Esophagus squamous epithelium (tissue), 5 donors: ENCODE measurements at regions not wholly inside any gene's neighbourhood (a gene's known extent, or its start where the extent isn't known, plus 50 kb on each side); places are given as distances from the start of the nearest gene placed in this dataset.

ENCODE experiments used
- DNase-seq: peaks from one replicate; lab custom pipeline; 2025; lab: John Stamatoyannopoulos, UW
- H3K27ac ChIP-seq, 4 donors: fragments of 200-600 bp; sonication (generic); one replicate each; pipeline ENCODE4 v1.5.1; 2016 to 2019; ENCODE audit warnings: mild to moderate bottlenecking in 1 of 4
- H3K27me3 ChIP-seq, 4 donors: fragments of 200-600 bp; sonication (generic); 1 replicate in 3 of 4; 2 replicates in 1 of 4; pipeline versions ENCODE4 v1.5.1 to v1.6.0; 2017 to 2021; ENCODE audit warnings: antibody characterized with exemption in 1 of 4
- H3K36me3 ChIP-seq, 3 donors: fragments of 200-600 bp; sonication (generic); one replicate each; pipeline ENCODE4 v1.5.1; 2016 to 2019
- H3K4me1 ChIP-seq, 3 donors: fragments of 200-600 bp; sonication (generic); one replicate each; pipeline ENCODE4 v1.5.1; 2017 to 2019
- H3K4me3 ChIP-seq, 4 donors: fragments of 200-600 bp; sonication (generic); 1 replicate in 3 of 4; 2 replicates in 1 of 4; pipeline ENCODE4 v1.5.1; 2016 to 2019; ENCODE audit warnings: mild to moderate bottlenecking in 2 of 4, moderate library complexity in 1 of 4
- H3K9me3 ChIP-seq, 3 donors: fragments of 200-600 bp; sonication (generic); one replicate each; pipeline ENCODE4 v1.5.1; 2016 to 2019
- CTCF ChIP-seq, 6 experiments: fragments of 450-650 bp in 4 of 6; fragments of 200-600 bp in 2 of 6; sonication (generic) in 2 of 6; IDR thresholded peaks; one replicate each; pipeline ENCODE4 v1.5.1; 2016 to 2019; ENCODE audit warnings: antibody characterized with exemption in 6 of 6, mild to moderate bottlenecking in 4 of 6, moderate library complexity in 4 of 6
- POLR2A ChIP-seq, 4 donors: fragments of 450-650 bp; IDR thresholded peaks; one replicate each; pipeline ENCODE4 v1.6.1; 2017; ENCODE audit warnings: antibody characterized with exemption in 4 of 4, mild to moderate bottlenecking in 4 of 4, moderate library complexity in 3 of 4
- WGBS, 2 donors: methylation state at CpG; one replicate each; pipeline ENCODE4 v1.1.5; 2018; 5-methylcytosine and 5-hydroxymethylcytosine counted together
- intact Hi-C: fragments of 100-400 bp; cut with DNase I; formaldehyde crosslinking; loops from one replicate; pipeline ENCODE4 v1.15.0; 2022
- donor health status: DM: yes; HTN: yes; CAD: no.

GRCh38 chr5:21121213-21121612 lies 1133.2 kb upstream of the CDH18 start:
- Histone ChIP-seq H3K4me3 (no peak overlapping the region), H3K36me3 (no peaks in the 10 kb centered on the region), H3K27ac (no peak overlapping the region), H3K27me3 (no peaks in the 10 kb centered on the region), H3K9me3 (no peaks in the 10 kb centered on the region), H3K4me1 (no peaks in the 10 kb centered on the region)
- intact Hi-C loops: no loop called here
- TF ChIP-seq POLR2A (IDR thresholded peaks at IDR 0.05) (no peak), CTCF (IDR thresholded peaks at IDR 0.05) (no peak)
- DNase-seq: no peak
- 38 to 71% methylated on average over 1 of the region's 1 CpG for WGBS, 2 donors

GRCh38 chr5:21097661-21098060 lies 1109.7 kb upstream of the CDH18 start:
- Histone ChIP-seq H3K27me3 (no peaks in the 10 kb centered on the region), H3K27ac (no peak overlapping the region), H3K4me3 (no peak overlapping the region), H3K4me1 (no peaks in the 10 kb centered on the region), H3K9me3 (no peaks in the 10 kb centered on the region), H3K36me3 (no peaks in the 10 kb centered on the region)
- intact Hi-C loops: no loop called here
- WGBS, 2 donors: 67 to 78% methylated on average over 1 of the region's 1 CpG
- no peak for DNase-seq
- TF ChIP-seq POLR2A (IDR thresholded peaks at IDR 0.05) (no peak), CTCF (IDR thresholded peaks at IDR 0.05) (no peak)

GRCh38 chr5:21094619-21095018 lies 1106.6 kb upstream of the CDH18 start:
- Histone ChIP-seq H3K4me3 (no peak overlapping the region), H3K4me1 (no peaks in the 10 kb centered on the region), H3K27ac (no peak overlapping the region), H3K9me3 (no peaks in the 10 kb centered on the region), H3K27me3 (no peaks in the 10 kb centered on the region), H3K36me3 (no peaks in the 10 kb centered on the region)
- 66 to 69% methylated on average over 2 of the region's 2 CpGs for WGBS, 2 donors
- DNase-seq: no peak
- TF ChIP-seq CTCF (IDR thresholded peaks at IDR 0.05) (no peak), POLR2A (IDR thresholded peaks at IDR 0.05) (no peak)
- intact Hi-C loops: no loop called here

- intact Hi-C loops: no loop called here
- no peaks in the 10 kb centered on the region for H3K27me3 ChIP-seq
- no peak for TF ChIP-seq CTCF (IDR thresholded peaks at IDR 0.05)
- no peak for TF ChIP-seq POLR2A (IDR thresholded peaks at IDR 0.05)
- WGBS, 2 donors: 52 to 58% methylated on average over 1 of the region's 1 CpG
- no peak overlapping the region for H3K4me3 ChIP-seq
- no peaks in the 10 kb centered on the region for H3K4me1 ChIP-seq
- no peak overlapping the region for H3K27ac ChIP-seq
- H3K9me3 ChIP-seq: no peaks in the 10 kb centered on the region
- no peaks in the 10 kb centered on the region for H3K36me3 ChIP-seq
- no peak for DNase-seq
Observed at GRCh38 chr5:21087766-21088165, 1099.8 kb upstream of the CDH18 start.

GRCh38 chr5:21085791-21086190 lies 1097.8 kb upstream of the CDH18 start:
- DNase-seq: no peak

More at GRCh38 chr5:21085791-21086190, 1097.8 kb upstream of the CDH18 start:
- no peaks in the 10 kb centered on the region for H3K4me1 ChIP-seq
- no peaks in the 10 kb centered on the region for H3K9me3 ChIP-seq
- 45 to 60% methylated on average over 2 of the region's 2 CpGs for WGBS, 2 donors
- no peaks in the 10 kb centered on the region for H3K36me3 ChIP-seq
- TF ChIP-seq CTCF (IDR thresholded peaks at IDR 0.05) (no peak), POLR2A (IDR thresholded peaks at IDR 0.05) (no peak)
- H3K4me3 ChIP-seq: no peak overlapping the region
- intact Hi-C loops: no loop called here
- H3K27ac ChIP-seq: no peak overlapping the region
- H3K27me3 ChIP-seq: no peaks in the 10 kb centered on the region
